Retinal pigment epithelial cell (primary cell): ENCODE measurements at regions not wholly inside any gene's neighbourhood (a gene's known extent, or its start where the extent isn't known, plus 50 kb on each side); places are given as distances from the start of the nearest gene placed in this dataset.
"Not testable (repeated sequence)": the region's sequence is repeated elsewhere in the genome, so short reads cannot be mapped to it uniquely, and the experiment has no call there.

Experiments
- DNase-seq: peaks from one replicate; pipeline ENCODE4 v3.0.0-alpha.2; 2010; ENCODE audit warnings: low read depth
- H3K4me3 ChIP-seq: 2 replicates; pipeline ENCODE4 v1.5.1; 2011; ENCODE audit warnings: mild to moderate bottlenecking, low read length, control low read depth, moderate library complexity
- TF ChIP-seq, protein P1 (sequence below): conservative IDR thresholded peaks from 2 replicates; pipeline ENCODE4 v1.5.1; 2011; ENCODE audit warnings: low read depth, low read length, control low read depth, inconsistent platforms

DNA sequence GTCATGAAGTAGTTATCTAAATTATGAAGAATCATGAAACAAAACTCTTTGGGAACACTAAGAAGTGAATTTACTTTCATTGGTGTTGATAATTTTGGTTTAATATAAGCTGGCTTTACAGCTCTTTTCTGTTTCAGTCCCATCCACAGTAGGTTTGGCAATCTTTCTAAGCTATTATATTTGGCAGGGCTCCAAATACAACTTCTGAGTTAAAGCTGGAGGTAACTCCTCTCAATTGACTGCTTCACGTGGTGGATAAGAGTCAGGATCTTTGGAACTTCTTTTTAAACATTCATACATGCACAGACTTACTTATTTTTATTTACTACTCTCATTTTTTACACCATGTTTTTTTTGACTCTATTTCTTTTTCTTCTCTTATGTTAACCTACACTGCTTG is 106.5 kb upstream of the EPHA3 start:
- peak; percentile 51 for DNase-seq
- TF ChIP-seq, protein P1, sequence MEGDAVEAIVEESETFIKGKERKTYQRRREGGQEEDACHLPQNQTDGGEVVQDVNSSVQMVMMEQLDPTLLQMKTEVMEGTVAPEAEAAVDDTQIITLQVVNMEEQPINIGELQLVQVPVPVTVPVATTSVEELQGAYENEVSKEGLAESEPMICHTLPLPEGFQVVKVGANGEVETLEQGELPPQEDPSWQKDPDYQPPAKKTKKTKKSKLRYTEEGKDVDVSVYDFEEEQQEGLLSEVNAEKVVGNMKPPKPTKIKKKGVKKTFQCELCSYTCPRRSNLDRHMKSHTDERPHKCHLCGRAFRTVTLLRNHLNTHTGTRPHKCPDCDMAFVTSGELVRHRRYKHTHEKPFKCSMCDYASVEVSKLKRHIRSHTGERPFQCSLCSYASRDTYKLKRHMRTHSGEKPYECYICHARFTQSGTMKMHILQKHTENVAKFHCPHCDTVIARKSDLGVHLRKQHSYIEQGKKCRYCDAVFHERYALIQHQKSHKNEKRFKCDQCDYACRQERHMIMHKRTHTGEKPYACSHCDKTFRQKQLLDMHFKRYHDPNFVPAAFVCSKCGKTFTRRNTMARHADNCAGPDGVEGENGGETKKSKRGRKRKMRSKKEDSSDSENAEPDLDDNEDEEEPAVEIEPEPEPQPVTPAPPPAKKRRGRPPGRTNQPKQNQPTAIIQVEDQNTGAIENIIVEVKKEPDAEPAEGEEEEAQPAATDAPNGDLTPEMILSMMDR: no peak
- no peak overlapping the region for H3K4me3 ChIP-seq

GRCh38 chr3:89002191-89002590 is 105.2 kb upstream of the EPHA3 start:
- TF ChIP-seq, protein P1: no peak
- no peak overlapping the region for H3K4me3 ChIP-seq
- DNase-seq: no peak

GRCh38 chr3:89013536-89013935 is 93.9 kb upstream of the EPHA3 start:
- no peak overlapping the region for H3K4me3 ChIP-seq
- DNase-seq: no peak
- TF ChIP-seq, protein P1: no peak

DNA sequence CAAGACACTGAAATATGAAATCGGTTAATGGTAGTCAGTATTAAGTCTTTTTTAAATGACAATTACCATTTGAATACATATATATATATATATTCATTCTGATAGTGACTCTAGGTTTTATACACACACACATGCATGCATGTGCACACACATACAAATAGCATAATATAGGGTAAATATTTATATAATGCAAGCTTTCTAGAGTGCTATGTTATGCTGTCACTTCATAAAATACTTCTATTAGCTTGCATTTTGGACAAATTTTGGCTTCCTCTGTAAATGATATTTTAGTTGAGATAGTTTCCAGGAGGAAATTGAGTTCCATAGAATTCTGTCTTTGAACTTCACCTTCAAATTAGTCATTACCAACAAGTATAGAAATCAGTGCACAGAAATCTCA is 89.9 kb upstream of the EPHA3 start:
- TF ChIP-seq, protein P1: no peak
- no peak overlapping the region for H3K4me3 ChIP-seq
- no peak for DNase-seq

GRCh38 chr3:89025185-89025584 is 82.2 kb upstream of the EPHA3 start:
- TF ChIP-seq, protein P1: no peak
- peak; percentile 93 for DNase-seq
- no peak overlapping the region for H3K4me3 ChIP-seq

DNA sequence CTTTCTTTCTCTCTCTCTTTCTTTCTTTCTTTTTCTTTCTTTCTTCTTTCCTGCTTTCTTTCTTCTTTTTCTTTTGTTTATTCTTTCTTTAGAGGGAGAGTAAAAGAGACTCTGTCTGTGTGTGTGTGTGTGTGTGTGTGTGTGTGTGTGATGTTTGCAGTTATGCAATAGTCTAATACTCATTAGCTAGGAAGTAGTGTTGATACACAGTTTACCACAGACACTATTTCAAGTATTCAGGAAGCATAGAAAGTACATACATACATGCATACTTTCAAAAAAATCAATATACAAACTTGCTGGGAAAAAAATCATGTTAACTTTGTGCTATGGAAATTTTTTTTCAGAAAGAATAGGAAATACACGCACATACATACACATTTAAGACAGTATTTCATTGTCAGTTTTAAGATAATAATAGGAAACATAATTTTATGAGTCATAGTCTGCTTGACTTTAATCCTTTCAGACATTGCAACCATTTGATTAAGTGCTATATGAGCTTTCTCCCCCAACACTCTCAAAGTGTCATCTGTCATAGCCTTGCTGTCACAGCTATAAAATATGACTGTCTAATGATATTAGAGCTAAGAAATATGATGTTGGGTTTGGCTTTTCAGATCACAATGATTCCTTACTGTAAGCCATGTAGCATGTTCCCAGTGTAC is 74.9 kb upstream of the EPHA3 start:
- no peak overlapping the region for H3K4me3 ChIP-seq
- TF ChIP-seq, protein P1: no peak
- no peak for DNase-seq

DNA sequence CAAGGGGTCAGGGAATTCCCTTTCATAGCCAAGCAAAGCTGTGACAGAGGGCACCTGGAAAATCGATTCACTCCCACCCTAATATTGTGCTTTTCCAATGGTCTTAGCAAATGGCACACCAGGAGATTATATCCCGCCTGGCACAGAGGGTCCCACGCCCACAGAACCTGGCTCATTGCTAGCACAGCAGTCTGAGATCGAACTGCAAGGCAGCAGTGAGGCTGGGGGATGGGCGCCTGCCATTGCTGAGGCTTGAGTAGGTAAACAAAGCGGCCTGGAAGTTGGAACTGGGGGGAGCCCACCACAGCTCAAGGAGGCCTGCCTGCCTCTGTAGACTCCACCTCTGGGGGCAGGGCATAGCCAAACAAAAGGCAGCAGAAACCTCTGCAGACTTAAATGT is 72.7 kb upstream of the EPHA3 start:
- DNase-seq, H3K4me3 ChIP-seq: not testable (repeated sequence)

DNA sequence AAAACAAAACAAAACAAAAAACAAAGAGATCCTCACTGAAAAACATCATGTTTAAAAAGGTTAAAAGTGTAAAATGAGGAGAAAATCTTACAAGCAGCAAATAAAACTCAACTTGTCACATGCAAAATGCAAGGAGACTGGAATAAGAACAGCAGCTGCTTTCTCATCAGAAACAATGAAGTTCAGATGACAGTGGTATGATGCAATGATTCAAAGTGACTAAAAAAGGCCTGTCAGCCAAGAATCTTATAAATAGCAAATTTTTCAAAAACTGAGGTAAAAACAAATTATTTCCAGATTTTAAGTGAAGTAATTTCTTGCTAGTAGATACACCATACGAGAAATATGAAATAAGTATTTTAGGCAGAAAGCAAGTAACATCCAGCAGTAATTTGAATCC is 68.6 kb upstream of the EPHA3 start:
- TF ChIP-seq, protein P1: no peak
- no peak for DNase-seq

More for the DNA sequence above, 68.6 kb upstream of the EPHA3 start:
- no peak overlapping the region for H3K4me3 ChIP-seq
